ENCODE measurements at regions not wholly inside any gene's neighbourhood (a gene's known extent, or its start where the extent isn't known, plus 50 kb on each side); places are given as distances from the start of the nearest gene placed in this dataset.

DNA sequence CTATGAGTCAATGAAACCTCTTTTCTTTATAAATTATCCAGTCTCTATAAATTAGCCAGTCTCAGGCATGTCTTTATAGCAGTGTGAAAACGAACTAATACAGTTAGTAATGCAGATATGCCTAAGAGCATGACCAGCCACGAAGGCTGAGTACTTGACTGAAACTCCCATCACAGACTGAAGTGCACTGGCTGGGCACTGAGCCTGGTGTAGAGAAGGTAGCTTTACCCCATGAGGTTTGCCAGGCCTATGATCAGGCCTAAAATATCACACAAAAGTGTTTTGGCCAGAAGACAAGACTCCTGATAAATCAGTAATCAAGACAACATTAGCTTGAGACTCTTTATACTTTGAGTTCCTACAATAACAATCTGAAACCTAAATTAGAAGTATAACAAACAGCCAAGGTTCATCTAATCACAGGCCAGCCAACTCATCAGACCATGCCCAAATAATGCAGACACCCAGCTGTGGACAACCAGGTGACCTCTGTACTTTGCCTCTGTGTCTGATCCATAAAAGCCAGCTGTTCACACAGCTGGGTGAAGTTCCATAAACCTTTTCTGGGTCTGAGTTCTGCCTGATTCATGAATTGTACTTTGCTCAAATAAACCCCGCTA lies 771.8 kb upstream of the SLITRK1 start (continued):
- TF ChIP-seq, protein P1, sequence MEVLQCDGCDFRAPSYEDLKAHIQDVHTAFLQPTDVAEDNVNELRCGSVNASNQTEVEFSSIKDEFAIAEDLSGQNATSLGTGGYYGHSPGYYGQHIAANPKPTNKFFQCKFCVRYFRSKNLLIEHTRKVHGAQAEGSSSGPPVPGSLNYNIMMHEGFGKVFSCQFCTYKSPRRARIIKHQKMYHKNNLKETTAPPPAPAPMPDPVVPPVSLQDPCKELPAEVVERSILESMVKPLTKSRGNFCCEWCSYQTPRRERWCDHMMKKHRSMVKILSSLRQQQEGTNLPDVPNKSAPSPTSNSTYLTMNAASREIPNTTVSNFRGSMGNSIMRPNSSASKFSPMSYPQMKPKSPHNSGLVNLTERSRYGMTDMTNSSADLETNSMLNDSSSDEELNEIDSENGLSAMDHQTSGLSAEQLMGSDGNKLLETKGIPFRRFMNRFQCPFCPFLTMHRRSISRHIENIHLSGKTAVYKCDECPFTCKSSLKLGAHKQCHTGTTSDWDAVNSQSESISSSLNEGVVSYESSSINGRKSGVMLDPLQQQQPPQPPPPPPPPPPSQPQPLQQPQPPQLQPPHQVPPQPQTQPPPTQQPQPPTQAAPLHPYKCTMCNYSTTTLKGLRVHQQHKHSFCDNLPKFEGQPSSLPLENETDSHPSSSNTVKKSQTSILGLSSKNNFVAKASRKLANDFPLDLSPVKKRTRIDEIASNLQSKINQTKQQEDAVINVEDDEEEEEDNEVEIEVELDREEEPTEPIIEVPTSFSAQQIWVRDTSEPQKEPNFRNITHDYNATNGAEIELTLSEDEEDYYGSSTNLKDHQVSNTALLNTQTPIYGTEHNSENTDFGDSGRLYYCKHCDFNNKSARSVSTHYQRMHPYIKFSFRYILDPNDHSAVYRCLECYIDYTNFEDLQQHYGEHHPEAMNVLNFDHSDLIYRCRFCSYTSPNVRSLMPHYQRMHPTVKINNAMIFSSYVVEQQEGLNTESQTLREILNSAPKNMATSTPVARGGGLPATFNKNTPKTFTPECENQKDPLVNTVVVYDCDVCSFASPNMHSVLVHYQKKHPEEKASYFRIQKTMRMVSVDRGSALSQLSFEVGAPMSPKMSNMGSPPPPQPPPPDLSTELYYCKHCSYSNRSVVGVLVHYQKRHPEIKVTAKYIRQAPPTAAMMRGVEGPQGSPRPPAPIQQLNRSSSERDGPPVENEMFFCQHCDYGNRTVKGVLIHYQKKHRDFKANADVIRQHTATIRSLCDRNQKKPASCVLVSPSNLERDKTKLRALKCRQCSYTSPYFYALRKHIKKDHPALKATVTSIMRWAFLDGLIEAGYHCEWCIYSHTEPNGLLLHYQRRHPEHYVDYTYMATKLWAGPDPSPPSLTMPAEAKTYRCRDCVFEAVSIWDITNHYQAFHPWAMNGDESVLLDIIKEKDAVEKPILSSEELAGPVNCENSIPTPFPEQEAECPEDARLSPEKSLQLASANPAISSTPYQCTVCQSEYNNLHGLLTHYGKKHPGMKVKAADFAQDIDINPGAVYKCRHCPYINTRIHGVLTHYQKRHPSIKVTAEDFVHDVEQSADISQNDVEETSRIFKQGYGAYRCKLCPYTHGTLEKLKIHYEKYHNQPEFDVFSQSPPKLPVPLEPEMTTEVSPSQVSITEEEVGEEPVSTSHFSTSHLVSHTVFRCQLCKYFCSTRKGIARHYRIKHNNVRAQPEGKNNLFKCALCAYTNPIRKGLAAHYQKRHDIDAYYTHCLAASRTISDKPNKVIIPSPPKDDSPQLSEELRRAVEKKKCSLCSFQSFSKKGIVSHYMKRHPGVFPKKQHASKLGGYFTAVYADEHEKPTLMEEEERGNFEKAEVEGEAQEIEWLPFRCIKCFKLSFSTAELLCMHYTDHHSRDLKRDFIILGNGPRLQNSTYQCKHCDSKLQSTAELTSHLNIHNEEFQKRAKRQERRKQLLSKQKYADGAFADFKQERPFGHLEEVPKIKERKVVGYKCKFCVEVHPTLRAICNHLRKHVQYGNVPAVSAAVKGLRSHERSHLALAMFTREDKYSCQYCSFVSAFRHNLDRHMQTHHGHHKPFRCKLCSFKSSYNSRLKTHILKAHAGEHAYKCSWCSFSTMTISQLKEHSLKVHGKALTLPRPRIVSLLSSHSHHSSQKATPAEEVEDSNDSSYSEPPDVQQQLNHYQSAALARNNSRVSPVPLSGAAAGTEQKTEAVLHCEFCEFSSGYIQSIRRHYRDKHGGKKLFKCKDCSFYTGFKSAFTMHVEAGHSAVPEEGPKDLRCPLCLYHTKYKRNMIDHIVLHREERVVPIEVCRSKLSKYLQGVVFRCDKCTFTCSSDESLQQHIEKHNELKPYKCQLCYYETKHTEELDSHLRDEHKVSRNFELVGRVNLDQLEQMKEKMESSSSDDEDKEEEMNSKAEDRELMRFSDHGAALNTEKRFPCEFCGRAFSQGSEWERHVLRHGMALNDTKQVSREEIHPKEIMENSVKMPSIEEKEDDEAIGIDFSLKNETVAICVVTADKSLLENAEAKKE (CRISPR knock-in tag; IDR thresholded peaks at IDR 0.05): no peak
- TF ChIP-seq STAT1 (IDR thresholded peaks at IDR 0.05; ENCODE audit: unreplicated experiment): no peak
- TF ChIP-seq, protein P2, sequence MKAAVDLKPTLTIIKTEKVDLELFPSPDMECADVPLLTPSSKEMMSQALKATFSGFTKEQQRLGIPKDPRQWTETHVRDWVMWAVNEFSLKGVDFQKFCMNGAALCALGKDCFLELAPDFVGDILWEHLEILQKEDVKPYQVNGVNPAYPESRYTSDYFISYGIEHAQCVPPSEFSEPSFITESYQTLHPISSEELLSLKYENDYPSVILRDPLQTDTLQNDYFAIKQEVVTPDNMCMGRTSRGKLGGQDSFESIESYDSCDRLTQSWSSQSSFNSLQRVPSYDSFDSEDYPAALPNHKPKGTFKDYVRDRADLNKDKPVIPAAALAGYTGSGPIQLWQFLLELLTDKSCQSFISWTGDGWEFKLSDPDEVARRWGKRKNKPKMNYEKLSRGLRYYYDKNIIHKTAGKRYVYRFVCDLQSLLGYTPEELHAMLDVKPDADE (IDR thresholded peaks at IDR 0.05): no peak

DNA sequence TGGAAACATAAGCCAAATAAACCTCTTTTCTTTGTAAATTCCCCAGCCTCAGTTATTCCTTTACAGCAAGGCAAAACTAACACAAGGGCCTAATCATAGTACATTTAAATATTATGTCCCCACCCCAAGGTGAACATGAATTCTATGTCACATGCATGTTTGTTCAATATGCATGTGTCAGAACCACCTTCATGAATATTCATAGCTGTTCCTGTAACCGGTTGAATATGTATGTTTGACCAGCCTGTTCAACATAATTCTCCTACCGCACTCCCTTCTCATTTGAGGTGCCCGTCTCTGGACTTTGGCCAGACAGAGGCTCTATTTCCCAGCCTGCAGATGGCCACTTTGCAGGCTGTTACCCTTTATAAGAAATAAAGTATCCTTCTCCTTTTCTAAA lies 769.4 kb upstream of the SLITRK1 start:
- Histone ChIP-seq H3K36me3 (ENCODE audit: insufficient read depth) (no peaks in the 10 kb centered on the region), H3K4me3 (no peak overlapping the region), H3K27me3 (ENCODE audit: insufficient read depth) (no peaks in the 10 kb centered on the region), H3K27ac (ENCODE audit: low read depth) (no peak overlapping the region), H4K20me1 (replicated peaks; ENCODE audit: insufficient read depth) (no peaks in the 10 kb centered on the region), H3K9me2 (ENCODE audit: insufficient read depth) (peaks cover 5% of the 10 kb centered on the region; the same call in 1 of the 2 replicates), H3F3A (replicated peaks; ENCODE audit: low read depth) (peaks cover 6% of the 10 kb centered on the region; the same call in 1 of the 2 replicates), H2AFZ (no peak overlapping the region), H3K4me1 (ENCODE audit: insufficient read depth) (peaks cover 21% of the 10 kb centered on the region), H3K4me2 (no peak overlapping the region), H3K79me2 (replicated peaks; ENCODE audit: insufficient read depth) (no peaks in the 10 kb centered on the region)
- Mint-ChIP-seq H3K36me3 (ENCODE audit: low read depth) (peaks cover 43% of the 10 kb centered on the region), H3K27me3 (ENCODE audit: insufficient read depth, low read depth, poor library complexity) (no peaks in the 10 kb centered on the region), H3K4me3 (no peak overlapping the region), H3K9me3 (peaks cover 37% of the 10 kb centered on the region), H3K4me1 (peaks cover 35% of the 10 kb centered on the region), H3K27ac (no peak overlapping the region)
- ATAC-seq: no peak
- no peak for DNase-seq (ENCODE audit: low spot score)
- TF ChIP-seq, protein P2 (IDR thresholded peaks at IDR 0.05): no peak
- TF ChIP-seq EZH2 (IDR thresholded peaks at IDR 0.05; ENCODE audit: low read depth, unreplicated experiment): no peak
- TF ChIP-seq NANOG (IDR thresholded peaks at IDR 0.05; ENCODE audit: borderline replicate concordance): no peak
- TF ChIP-seq, protein P3, sequence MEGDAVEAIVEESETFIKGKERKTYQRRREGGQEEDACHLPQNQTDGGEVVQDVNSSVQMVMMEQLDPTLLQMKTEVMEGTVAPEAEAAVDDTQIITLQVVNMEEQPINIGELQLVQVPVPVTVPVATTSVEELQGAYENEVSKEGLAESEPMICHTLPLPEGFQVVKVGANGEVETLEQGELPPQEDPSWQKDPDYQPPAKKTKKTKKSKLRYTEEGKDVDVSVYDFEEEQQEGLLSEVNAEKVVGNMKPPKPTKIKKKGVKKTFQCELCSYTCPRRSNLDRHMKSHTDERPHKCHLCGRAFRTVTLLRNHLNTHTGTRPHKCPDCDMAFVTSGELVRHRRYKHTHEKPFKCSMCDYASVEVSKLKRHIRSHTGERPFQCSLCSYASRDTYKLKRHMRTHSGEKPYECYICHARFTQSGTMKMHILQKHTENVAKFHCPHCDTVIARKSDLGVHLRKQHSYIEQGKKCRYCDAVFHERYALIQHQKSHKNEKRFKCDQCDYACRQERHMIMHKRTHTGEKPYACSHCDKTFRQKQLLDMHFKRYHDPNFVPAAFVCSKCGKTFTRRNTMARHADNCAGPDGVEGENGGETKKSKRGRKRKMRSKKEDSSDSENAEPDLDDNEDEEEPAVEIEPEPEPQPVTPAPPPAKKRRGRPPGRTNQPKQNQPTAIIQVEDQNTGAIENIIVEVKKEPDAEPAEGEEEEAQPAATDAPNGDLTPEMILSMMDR (conservative IDR thresholded peaks at IDR 0.05; ENCODE audit: low read depth in 2 of 2): no peak
- no peak for TF ChIP-seq STAT1 (IDR thresholded peaks at IDR 0.05; ENCODE audit: unreplicated experiment)
